H1 (cell line): ENCODE measurements at regions not wholly inside any gene's neighbourhood (a gene's known extent, or its start where the extent isn't known, plus 50 kb on each side); places are given as distances from the start of the nearest gene placed in this dataset.

Experiments used
- EGR1 ChIP-seq: IDR thresholded peaks from 2 replicates; pipeline ENCODE4 v1.6.1; 2011; ENCODE audit warnings: low read depth, low read length, borderline replicate concordance
- EP300 ChIP-seq, 2 experiments: IDR thresholded peaks; 1 replicate in 1 of 2; 2 replicates in 1 of 2; pipeline ENCODE4 v1.6.1; 2011 to 2012; ENCODE audit warnings: low read depth in 2 of 2, low read length in 2 of 2, mild to moderate bottlenecking in 2 of 2, borderline replicate concordance in 1 of 2, inconsistent platforms in 1 of 2, moderate library complexity in 1 of 2
- EZH2 ChIP-seq: fragments of 200-600 bp; sonication (generic); IDR thresholded peaks from 2 replicates; pipeline ENCODE4 v1.7.1; 2012; ENCODE audit warnings: low read depth, mild to moderate bottlenecking, moderate library complexity, low read length, inconsistent platforms; ENCODE audit not compliant: severe bottlenecking
- FOSL1 ChIP-seq: IDR thresholded peaks from 2 replicates; pipeline ENCODE4 v1.6.1; 2011; ENCODE audit warnings: mild to moderate bottlenecking, low read depth, low read length, moderate library complexity; ENCODE audit not compliant: insufficient read depth
- GABPA ChIP-seq: IDR thresholded peaks from 2 replicates; pipeline ENCODE4 v1.6.1; 2011; ENCODE audit warnings: mild to moderate bottlenecking, low read length, moderate library complexity, borderline replicate concordance; ENCODE audit not compliant: insufficient read depth
- JUN ChIP-seq: IDR thresholded peaks from 2 replicates; pipeline ENCODE4 v1.6.1; 2011; ENCODE audit warnings: low read depth, mild to moderate bottlenecking, improper control_type of control experiment, low read length
- POLR2A ChIP-seq, 2 experiments: IDR thresholded peaks; 1 replicate in 1 of 2; 2 replicates in 1 of 2; pipeline ENCODE4 v1.6.1; 2011; ENCODE audit warnings: low read depth in 2 of 2, low read length in 2 of 2, mild to moderate bottlenecking in 2 of 2; ENCODE audit errors: control extremely low read depth in 1 of 2
- POLR2AphosphoS5 ChIP-seq: IDR thresholded peaks from 2 replicates; pipeline ENCODE4 v1.6.1; 2011; ENCODE audit warnings: low read depth, low read length
- POU5F1 ChIP-seq: IDR thresholded peaks from 2 replicates; pipeline ENCODE4 v1.6.1; 2011; ENCODE audit warnings: low read depth, mild to moderate bottlenecking, low read length, moderate library complexity
- RAD21 ChIP-seq, 2 experiments: IDR thresholded peaks in 1 of 2; conservative IDR thresholded peaks in 1 of 2; 2 replicates each; pipeline ENCODE4 v1.6.1; 2011; ENCODE audit warnings: low read depth in 2 of 2, low read length in 2 of 2, improper control_type of control experiment in 1 of 2, inconsistent platforms in 1 of 2, mild to moderate bottlenecking in 1 of 2, moderate library complexity in 1 of 2
- RXRA ChIP-seq: IDR thresholded peaks from 2 replicates; pipeline ENCODE4 v1.6.1; 2011; ENCODE audit warnings: low read depth, mild to moderate bottlenecking, low read length, moderate library complexity; ENCODE audit not compliant: insufficient read depth
- SP2 ChIP-seq: IDR thresholded peaks from 2 replicates; pipeline ENCODE4 v1.6.1; 2012; ENCODE audit warnings: mild to moderate bottlenecking, low read length, inconsistent platforms
- ZNF274 ChIP-seq: IDR thresholded peaks from 2 replicates; pipeline ENCODE4 v1.7.0; 2012; ENCODE audit warnings: low read length, borderline replicate concordance; ENCODE audit errors: extremely low read depth
- TF ChIP-seq, protein P1 (sequence below), 3 experiments: IDR thresholded peaks; 1 replicate in 2 of 3; 2 replicates in 1 of 3; pipeline versions ENCODE4 v1.5.1 to v1.6.1; 2011; ENCODE audit warnings: low read length in 3 of 3, mild to moderate bottlenecking in 3 of 3, inconsistent platforms in 2 of 3, low read depth in 1 of 3, moderate library complexity in 1 of 3; ENCODE audit not compliant: insufficient read depth in 1 of 3; ENCODE audit errors: control extremely low read depth in 1 of 3

DNA sequence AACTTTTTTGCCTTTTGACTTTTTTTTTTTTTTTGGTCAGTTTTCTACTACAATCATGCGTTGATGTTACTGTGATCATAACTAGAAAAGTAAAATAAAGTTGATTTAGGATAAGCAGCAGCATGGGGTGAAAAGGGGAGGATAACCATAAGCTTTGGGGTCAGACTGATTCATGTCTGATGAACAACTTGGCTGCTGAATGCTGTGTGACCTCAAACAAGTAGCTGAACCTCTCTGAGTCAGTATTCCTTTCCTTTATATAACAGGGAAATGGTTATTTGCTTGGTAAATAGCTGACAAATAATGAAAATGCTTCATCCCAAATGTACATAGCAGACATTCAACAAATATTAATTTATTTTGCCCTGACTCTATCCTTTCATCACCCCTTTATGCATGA is 413.0 kb downstream of the VRK1 start:
- TF ChIP-seq, protein P1, sequence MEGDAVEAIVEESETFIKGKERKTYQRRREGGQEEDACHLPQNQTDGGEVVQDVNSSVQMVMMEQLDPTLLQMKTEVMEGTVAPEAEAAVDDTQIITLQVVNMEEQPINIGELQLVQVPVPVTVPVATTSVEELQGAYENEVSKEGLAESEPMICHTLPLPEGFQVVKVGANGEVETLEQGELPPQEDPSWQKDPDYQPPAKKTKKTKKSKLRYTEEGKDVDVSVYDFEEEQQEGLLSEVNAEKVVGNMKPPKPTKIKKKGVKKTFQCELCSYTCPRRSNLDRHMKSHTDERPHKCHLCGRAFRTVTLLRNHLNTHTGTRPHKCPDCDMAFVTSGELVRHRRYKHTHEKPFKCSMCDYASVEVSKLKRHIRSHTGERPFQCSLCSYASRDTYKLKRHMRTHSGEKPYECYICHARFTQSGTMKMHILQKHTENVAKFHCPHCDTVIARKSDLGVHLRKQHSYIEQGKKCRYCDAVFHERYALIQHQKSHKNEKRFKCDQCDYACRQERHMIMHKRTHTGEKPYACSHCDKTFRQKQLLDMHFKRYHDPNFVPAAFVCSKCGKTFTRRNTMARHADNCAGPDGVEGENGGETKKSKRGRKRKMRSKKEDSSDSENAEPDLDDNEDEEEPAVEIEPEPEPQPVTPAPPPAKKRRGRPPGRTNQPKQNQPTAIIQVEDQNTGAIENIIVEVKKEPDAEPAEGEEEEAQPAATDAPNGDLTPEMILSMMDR (IDR thresholded peaks at IDR 0.05; ENCODE audit: control extremely low read depth in 1 of 3, insufficient read depth in 1 of 3, low read depth in 1 of 3, low read length in 3 of 3): no peak
- no peak for TF ChIP-seq EGR1
- no peak for TF ChIP-seq POLR2AphosphoS5
- no peak for TF ChIP-seq EP300 (IDR thresholded peaks at IDR 0.05; ENCODE audit: borderline replicate concordance in 1 of 2, low read depth in 2 of 2, low read length in 2 of 2)
- TF ChIP-seq POLR2A (IDR thresholded peaks at IDR 0.05; ENCODE audit: control extremely low read depth in 1 of 2, low read depth in 2 of 2, low read length in 2 of 2): no peak
- no peak for TF ChIP-seq SP2
- no peak for TF ChIP-seq POU5F1
- TF ChIP-seq GABPA: no peak
- no peak for TF ChIP-seq ZNF274
- TF ChIP-seq JUN: no peak
- TF ChIP-seq FOSL1: no peak
- no peak for TF ChIP-seq EZH2
- no peak for TF ChIP-seq RXRA
- TF ChIP-seq RAD21 (IDR thresholded peaks at IDR 0.05 in 1 of 2, conservative IDR thresholded peaks at IDR 0.05 in 1 of 2; ENCODE audit: low read depth in 2 of 2, low read length in 2 of 2): no peak
